Karpas-422 (cell line): ENCODE measurements at regions not wholly inside any gene's neighbourhood (a gene's known extent, or its start where the extent isn't known, plus 50 kb on each side); places are given as distances from the start of the nearest gene placed in this dataset.

ENCODE experiments used
- DNase-seq: peaks from one replicate; pipeline ENCODE4 v3.0.0-alpha.2; 2015
- H2AFZ ChIP-seq: fragments of 200-600 bp; sonication (generic); 2 replicates; pipeline ENCODE4 v1.6.1; 2014; ENCODE audit warnings: antibody characterized with exemption, low read length, mixed read lengths
- H3K27ac ChIP-seq: fragments of 200-600 bp; sonication (generic); 2 replicates; pipeline ENCODE4 v1.5.1; 2014; ENCODE audit warnings: mild to moderate bottlenecking, low read length, moderate library complexity
- H3K27me3 ChIP-seq: fragments of 200-600 bp; sonication (generic); 2 replicates; pipeline ENCODE4 v1.6.1; 2014; ENCODE audit warnings: low read length, mixed read lengths
- H3K36me3 ChIP-seq: fragments of 200-600 bp; sonication (generic); 2 replicates; pipeline ENCODE4 v1.6.1; 2014; ENCODE audit warnings: low read length, mixed read lengths; ENCODE audit not compliant: insufficient read depth
- H3K4me1 ChIP-seq: fragments of 200-600 bp; sonication (generic); 2 replicates; pipeline ENCODE4 v1.6.1; 2014; ENCODE audit warnings: mild to moderate bottlenecking, low read length, mixed read lengths
- H3K4me2 ChIP-seq: fragments of 200-600 bp; sonication (generic); 2 replicates; pipeline ENCODE4 v1.6.1; 2014; ENCODE audit warnings: low read length, low read depth, mild to moderate bottlenecking; ENCODE audit not compliant: poor library complexity, severe bottlenecking
- H3K4me3 ChIP-seq: fragments of 200-600 bp; sonication (generic); 2 replicates; pipeline ENCODE4 v1.5.1; 2014; ENCODE audit warnings: mild to moderate bottlenecking, antibody characterized with exemption, low read length, mixed read lengths
- H3K79me2 ChIP-seq: fragments of 200-600 bp; sonication (generic); 2 replicates; pipeline ENCODE4 v1.6.1; 2014; ENCODE audit warnings: mild to moderate bottlenecking, low read length, mixed read lengths
- H3K9ac ChIP-seq: fragments of 200-600 bp; sonication (generic); 2 replicates; pipeline ENCODE4 v1.6.0; 2014; ENCODE audit warnings: low read length
- H3K9me2 ChIP-seq: fragments of 200-600 bp; sonication (generic), shearing (Covaris generic); replicated peaks from 2 replicates; pipeline ENCODE4 v1.6.0; 2014; ENCODE audit warnings: mild to moderate bottlenecking, low read length, moderate library complexity; ENCODE audit not compliant: insufficient read depth
- H3K9me3 ChIP-seq: fragments of 300-700, 200-600 bp; sonication (generic); 2 replicates; pipeline ENCODE4 v1.6.1; 2014; ENCODE audit warnings: low read length, mixed read lengths
- H4K20me1 ChIP-seq: fragments of 200-600 bp; sonication (generic); 2 replicates; pipeline ENCODE4 v1.6.1; 2014; ENCODE audit warnings: mild to moderate bottlenecking, antibody characterized with exemption, low read length, low read depth; ENCODE audit not compliant: insufficient read depth

GRCh38 chr2:220937245-220937644 lies 634.9 kb downstream of the EPHA4 start:
- DNase-seq = no peak
- Histone ChIP-seq H2AFZ (no peak overlapping the region), H3K4me2 (no peak overlapping the region), H3K4me3 (no peak overlapping the region), H3K27me3 (no peaks in the 10 kb centered on the region), H3K27ac (no peak overlapping the region), H3K9me3 (no peaks in the 10 kb centered on the region), H3K9me2 (no peaks in the 10 kb centered on the region), H3K79me2 (no peaks in the 10 kb centered on the region), H3K9ac (no peak overlapping the region), H3K36me3 (no peaks in the 10 kb centered on the region), H4K20me1 (no peaks in the 10 kb centered on the region), H3K4me1 (no peaks in the 10 kb centered on the region)

- Histone ChIP-seq H3K27ac (no peak overlapping the region), H3K36me3 (no peaks in the 10 kb centered on the region), H3K4me3 (no peak overlapping the region), H3K27me3 (no peaks in the 10 kb centered on the region), H3K9me2 (no peaks in the 10 kb centered on the region), H3K9ac (no peak overlapping the region), H3K79me2 (no peaks in the 10 kb centered on the region), H4K20me1 (no peaks in the 10 kb centered on the region), H3K4me1 (no peaks in the 10 kb centered on the region), H3K9me3 (no peaks in the 10 kb centered on the region), H2AFZ (no peak overlapping the region), H3K4me2 (no peak overlapping the region)
- no peak for DNase-seq
Measured at GRCh38 chr2:220940646-220941045, 631.5 kb downstream of the EPHA4 start.

DNA sequence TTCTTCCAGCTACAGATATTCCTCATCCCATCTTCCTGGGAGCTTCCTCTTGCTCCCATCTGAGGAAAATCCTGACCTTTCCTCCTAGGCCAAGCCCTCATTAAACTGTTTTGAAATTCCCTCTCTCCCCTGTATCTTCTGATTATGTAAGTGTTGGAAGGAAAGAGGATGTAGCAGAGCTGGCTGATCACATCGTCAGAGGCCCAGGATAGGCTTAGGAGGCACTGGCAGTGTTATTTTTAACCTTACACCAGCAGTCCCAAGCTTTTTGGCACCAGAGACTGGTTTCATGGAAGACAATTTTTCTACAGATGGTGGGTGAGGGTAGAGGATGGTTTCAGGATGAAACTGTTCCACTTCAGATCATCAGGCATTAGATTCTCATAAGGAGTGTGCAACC lies 630.4 kb downstream of the EPHA4 start:
- Histone ChIP-seq H3K4me1 (no peaks in the 10 kb centered on the region), H3K27ac (no peak overlapping the region), H3K9ac (no peak overlapping the region), H3K9me3 (no peaks in the 10 kb centered on the region), H3K4me2 (no peak overlapping the region), H2AFZ (no peak overlapping the region), H3K79me2 (no peaks in the 10 kb centered on the region), H3K9me2 (no peaks in the 10 kb centered on the region), H3K36me3 (no peaks in the 10 kb centered on the region), H4K20me1 (no peaks in the 10 kb centered on the region), H3K27me3 (no peaks in the 10 kb centered on the region), H3K4me3 (no peak overlapping the region)
- DNase-seq = no peak

- Histone ChIP-seq H3K4me3 (no peak overlapping the region), H2AFZ (no peak overlapping the region), H3K79me2 (no peaks in the 10 kb centered on the region), H3K9me3 (no peaks in the 10 kb centered on the region), H3K4me2 (no peak overlapping the region), H3K9me2 (no peaks in the 10 kb centered on the region), H3K27me3 (no peaks in the 10 kb centered on the region), H3K4me1 (no peaks in the 10 kb centered on the region), H4K20me1 (no peaks in the 10 kb centered on the region), H3K36me3 (no peaks in the 10 kb centered on the region), H3K9ac (no peak overlapping the region), H3K27ac (no peak overlapping the region)
- DNase-seq = no peak
Measured at GRCh38 chr2:220946552-220946951, 625.6 kb downstream of the EPHA4 start.

- no peak for DNase-seq
- Histone ChIP-seq H3K27me3 (no peaks in the 10 kb centered on the region), H3K27ac (no peak overlapping the region), H3K4me2 (no peak overlapping the region), H2AFZ (no peak overlapping the region), H3K36me3 (no peaks in the 10 kb centered on the region), H3K9me2 (peaks cover 3% of the 10 kb centered on the region; the same call in 1 of the 2 replicates), H3K9ac (no peak overlapping the region), H3K79me2 (no peaks in the 10 kb centered on the region), H3K9me3 (no peaks in the 10 kb centered on the region), H3K4me1 (no peaks in the 10 kb centered on the region), H4K20me1 (no peaks in the 10 kb centered on the region), H3K4me3 (no peak overlapping the region)
Measured at GRCh38 chr2:220948579-220948978, 623.5 kb downstream of the EPHA4 start.

DNA sequence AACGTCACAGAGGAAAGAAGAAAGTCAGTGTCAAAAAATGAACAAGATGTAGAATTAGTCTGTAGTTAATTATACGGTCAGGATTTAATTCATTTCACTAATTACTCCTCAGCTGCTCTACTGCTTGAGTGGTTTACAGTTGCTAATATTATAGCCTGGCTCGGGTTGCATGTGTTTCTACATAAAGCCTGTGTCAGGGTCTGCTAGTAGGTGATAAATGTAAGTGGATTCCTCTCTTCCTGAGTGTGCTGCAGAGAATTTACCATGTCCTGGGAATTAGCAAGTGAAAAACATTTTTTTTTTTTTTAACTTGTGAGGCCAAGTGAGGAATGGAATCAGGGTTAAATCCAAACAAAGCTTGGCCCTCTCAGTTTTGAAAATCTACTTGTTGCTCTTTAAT lies 622.6 kb downstream of the EPHA4 start:
- no peaks in the 10 kb centered on the region for H3K9me3 ChIP-seq
- no peaks in the 10 kb centered on the region for H3K4me1 ChIP-seq
- no peak overlapping the region for H3K9ac ChIP-seq
- no peaks in the 10 kb centered on the region for H3K27me3 ChIP-seq
- H2AFZ ChIP-seq = no peak overlapping the region
- no peaks in the 10 kb centered on the region for H4K20me1 ChIP-seq
- no peak overlapping the region for H3K4me3 ChIP-seq
- DNase-seq = no peak
- no peak overlapping the region for H3K4me2 ChIP-seq
- H3K27ac ChIP-seq = no peak overlapping the region
- H3K79me2 ChIP-seq = no peaks in the 10 kb centered on the region
- H3K36me3 ChIP-seq = no peaks in the 10 kb centered on the region
- peaks cover 3% of the 10 kb centered on the region; the same call in 1 of the 2 replicates for H3K9me2 ChIP-seq

DNA sequence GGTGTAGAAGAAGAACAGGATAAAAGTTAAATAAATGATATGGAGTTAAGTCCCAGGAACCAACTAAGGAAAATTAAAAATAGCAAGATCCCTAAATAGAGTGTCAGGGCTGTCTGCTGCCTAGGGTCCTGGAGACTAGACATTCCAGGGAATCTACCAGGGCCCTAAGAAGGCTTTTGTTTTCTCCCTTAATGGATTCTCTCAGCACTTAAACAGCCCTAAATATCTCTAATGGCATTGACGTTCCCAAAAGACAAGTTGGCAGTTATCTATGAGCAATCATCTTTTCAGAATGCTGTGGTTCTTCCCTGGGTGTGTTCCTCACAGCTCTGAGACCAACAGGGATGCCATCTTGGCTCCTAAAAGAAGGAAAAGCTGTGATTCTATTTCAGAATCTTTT lies 616.3 kb downstream of the EPHA4 start:
- no peak overlapping the region for H3K4me3 ChIP-seq
- no peaks in the 10 kb centered on the region for H3K79me2 ChIP-seq
- H3K4me1 ChIP-seq = no peaks in the 10 kb centered on the region
- H3K9me3 ChIP-seq = no peaks in the 10 kb centered on the region
- peaks cover 3% of the 10 kb centered on the region; the same call in 1 of the 2 replicates for H3K9me2 ChIP-seq
- H3K9ac ChIP-seq = no peak overlapping the region
- H4K20me1 ChIP-seq = no peaks in the 10 kb centered on the region
- H2AFZ ChIP-seq = no peak overlapping the region
- DNase-seq = no peak
- no peak overlapping the region for H3K4me2 ChIP-seq
- H3K27me3 ChIP-seq = no peaks in the 10 kb centered on the region
- no peak overlapping the region for H3K27ac ChIP-seq
- H3K36me3 ChIP-seq = no peaks in the 10 kb centered on the region

DNA sequence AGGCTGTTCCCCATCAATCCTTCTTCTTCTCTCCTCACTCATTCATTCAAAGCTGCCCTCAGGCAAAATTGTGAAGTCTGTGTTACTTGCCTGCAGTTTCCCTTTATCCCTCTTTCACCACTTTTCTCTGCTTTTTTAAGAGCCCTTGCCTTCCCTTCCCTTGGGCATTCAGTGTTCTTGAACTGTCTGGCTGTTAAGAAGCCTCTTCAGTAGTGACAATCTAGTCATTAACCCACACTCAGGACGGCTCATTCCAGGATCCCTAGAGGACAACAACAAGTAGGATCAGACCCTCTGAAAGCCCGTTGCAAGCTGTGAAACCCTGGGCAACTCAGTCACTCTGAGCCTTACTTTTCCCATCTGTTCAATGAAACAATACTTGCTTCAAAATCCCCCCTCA lies 615.7 kb downstream of the EPHA4 start:
- H4K20me1 ChIP-seq = no peaks in the 10 kb centered on the region
- no peak for DNase-seq
- H3K27ac ChIP-seq = no peak overlapping the region
- no peak overlapping the region for H3K4me3 ChIP-seq
- H3K9me3 ChIP-seq = no peaks in the 10 kb centered on the region
- peaks cover 3% of the 10 kb centered on the region; the same call in 1 of the 2 replicates for H3K9me2 ChIP-seq
- H3K79me2 ChIP-seq = no peaks in the 10 kb centered on the region
- no peaks in the 10 kb centered on the region for H3K27me3 ChIP-seq
- no peak overlapping the region for H3K9ac ChIP-seq
- no peak overlapping the region for H2AFZ ChIP-seq
- no peaks in the 10 kb centered on the region for H3K4me1 ChIP-seq
- H3K4me2 ChIP-seq = no peak overlapping the region
- H3K36me3 ChIP-seq = no peaks in the 10 kb centered on the region

DNA sequence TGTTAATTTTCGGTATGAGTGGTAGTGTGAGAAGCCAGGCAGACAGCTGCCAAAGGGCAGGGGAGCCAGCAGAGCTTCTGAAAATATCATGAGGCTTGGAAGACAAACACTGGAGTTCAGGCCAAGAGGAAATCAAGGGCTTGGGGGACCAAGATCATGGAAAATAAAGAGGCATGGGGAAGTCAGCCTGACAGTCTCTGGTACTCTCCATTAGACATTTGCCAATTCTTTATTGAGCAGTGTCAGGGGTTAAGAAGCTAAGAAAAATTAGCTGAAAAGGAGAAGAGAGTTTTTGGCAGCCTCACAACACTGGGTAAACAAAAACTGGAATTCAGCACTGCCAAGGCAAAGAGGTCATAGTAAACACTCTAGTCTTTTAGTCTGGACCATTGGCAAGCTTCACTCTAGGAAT lies 612.7 kb downstream of the EPHA4 start:
- Histone ChIP-seq H3K27me3 (no peaks in the 10 kb centered on the region), H3K9me3 (no peaks in the 10 kb centered on the region), H4K20me1 (no peaks in the 10 kb centered on the region), H3K79me2 (no peaks in the 10 kb centered on the region), H3K36me3 (no peaks in the 10 kb centered on the region), H3K4me3 (no peak overlapping the region), H3K27ac (no peak overlapping the region), H3K4me2 (no peak overlapping the region), H3K9ac (no peak overlapping the region), H3K9me2 (no peaks in the 10 kb centered on the region), H2AFZ (no peak overlapping the region), H3K4me1 (no peaks in the 10 kb centered on the region)
- DNase-seq = no peak
